PC-9 (cell line): ENCODE measurements at regions not wholly inside any gene's neighbourhood (a gene's known extent, or its start where the extent isn't known, plus 50 kb on each side); places are given as distances from the start of the nearest gene placed in this dataset.

ENCODE experiments used
- BruUV-seq: library from RNA; stranded (reverse); fragments of 400-500 nt; replicated peaks from 2 replicates; lab custom pipeline; 2021; lab: Mats Ljungman, UMichigan
- CTCF ChIA-PET: fragments of 300-600 bp; sonication (Branson Sonifier 250); formaldehyde crosslinking; loops from one replicate; lab custom pipeline; 2022; ENCODE audit warnings: antibody characterized with exemption; lab: Charles Lee
- POLR2A ChIA-PET: fragments of 300-600 bp; sonication (Branson Sonifier 250); formaldehyde crosslinking; loops from one replicate; lab custom pipeline; 2022; ENCODE audit warnings: antibody characterized with exemption; ENCODE audit not compliant: unreplicated experiment; lab: Charles Lee
- DNase-seq, 2 experiments: peaks; one replicate each; pipeline versions ENCODE4 v3.0.0 to v3.0.0-alpha.2; 2015 to 2022; ENCODE audit warnings: mixed read lengths in 1 of 2
- H2AFZ ChIP-seq: fragments of 200-600 bp; sonication (generic); 2 replicates; pipeline ENCODE4 v1.8.1; 2017; ENCODE audit warnings: antibody characterized with exemption
- H3F3A ChIP-seq: fragments of 200-600 bp; sonication (generic); 2 replicates; pipeline ENCODE4 v1.8.1; 2017; ENCODE audit warnings: antibody characterized with exemption, mild to moderate bottlenecking, low read depth; ENCODE audit not compliant: insufficient read depth
- H3K27ac ChIP-seq: fragments of 200-600 bp; sonication (generic); 2 replicates; pipeline ENCODE4 v1.6.1; 2016; ENCODE audit warnings: mixed run types
- H3K27me3 ChIP-seq: fragments of 200-600 bp; sonication (generic); 2 replicates; pipeline ENCODE4 v1.6.1; 2016; ENCODE audit warnings: low read depth, mixed run types; ENCODE audit not compliant: insufficient read depth
- H3K36me3 ChIP-seq: fragments of 200-600 bp; sonication (generic); 2 replicates; pipeline ENCODE4 v1.6.1; 2016; ENCODE audit warnings: low read depth, mixed run types
- H3K4me1 ChIP-seq: fragments of 200-600 bp; sonication (generic); replicated peaks from 2 replicates; pipeline ENCODE4 v1.6.1; 2016; ENCODE audit warnings: mixed run types; ENCODE audit not compliant: insufficient read depth
- H3K4me2 ChIP-seq: fragments of 200-600 bp; sonication (generic); 2 replicates; pipeline ENCODE4 v1.6.1; 2017; ENCODE audit warnings: mixed run types
- H3K4me3 ChIP-seq: fragments of 200-600 bp; sonication (generic); 2 replicates; pipeline ENCODE4 v1.6.1; 2016; ENCODE audit warnings: mixed run types
- H3K79me2 ChIP-seq: fragments of 200-600 bp; sonication (generic); 2 replicates; pipeline ENCODE4 v1.6.1; 2017; ENCODE audit warnings: low read depth, mixed run types
- H3K9me2 ChIP-seq: fragments of 200-600 bp; sonication (generic); 2 replicates; pipeline ENCODE4 v1.8.1; 2017; ENCODE audit warnings: mild to moderate bottlenecking; ENCODE audit not compliant: insufficient read depth
- H3K9me3 ChIP-seq: fragments of 200-600 bp; sonication (generic); 2 replicates; pipeline ENCODE4 v1.8.1; 2016; ENCODE audit warnings: low read depth; ENCODE audit not compliant: insufficient read depth
- H4K20me1 ChIP-seq: fragments of 200-600 bp; sonication (generic); 2 replicates; pipeline ENCODE4 v1.8.1; 2017; ENCODE audit not compliant: insufficient read depth
- CTCF ChIP-seq: fragments of 200-600 bp; sonication (generic); conservative IDR thresholded peaks from 2 replicates; pipeline ENCODE4 v1.6.1; 2017; ENCODE audit warnings: mixed run types, antibody characterized with exemption, mild to moderate bottlenecking, moderate library complexity
- EZH2 ChIP-seq: fragments of 200-600 bp; sonication (generic); IDR thresholded peaks from 2 replicates; pipeline ENCODE4 v1.8.0; 2017; ENCODE audit warnings: antibody characterized with exemption, low read depth
- intact Hi-C: fragments of 100-400 bp; cut with micrococcal nuclease; formaldehyde crosslinking; loops from one replicate; pipeline ENCODE4 v1.10.0; 2022; ENCODE audit not compliant: unreplicated experiment

GRCh38 chr9:99623780-99624364, 197.8 kb upstream of the NR4A3 start:
- intact Hi-C loops: no loop called here
- CTCF ChIA-PET: no interaction called here

GRCh38 chr9:99624499-99625233, 197.0 kb upstream of the NR4A3 start:
- H3F3A ChIP-seq: no peaks in the 10 kb centered on the region
- H3K9me2 ChIP-seq: no peaks in the 10 kb centered on the region; the same call in 1 of the 2 replicates
- intact Hi-C loops: no loop called here
- H3K4me3 ChIP-seq: no peak overlapping the region
- no peaks in the 10 kb centered on the region for H3K36me3 ChIP-seq
- POLR2A ChIA-PET: no interaction called here
- BruUV-seq: no TSS peak
- H4K20me1 ChIP-seq: no peaks in the 10 kb centered on the region
- no peak overlapping the region for H3K4me2 ChIP-seq
- CTCF ChIA-PET: no interaction called here
- DNase-seq: no peak
- TF ChIP-seq CTCF (no peak), EZH2 (no peak)
- no peak overlapping the region for H2AFZ ChIP-seq
- no peaks in the 10 kb centered on the region for H3K27me3 ChIP-seq
- no peaks in the 10 kb centered on the region for H3K4me1 ChIP-seq
- no peaks in the 10 kb centered on the region for H3K9me3 ChIP-seq
- no peak overlapping the region for H3K27ac ChIP-seq
- H3K79me2 ChIP-seq: no peaks in the 10 kb centered on the region

More at GRCh38 chr9:99623780-99624364, 197.8 kb upstream of the NR4A3 start:
- POLR2A ChIA-PET: no interaction called here
- no TSS peak for BruUV-seq
- TF ChIP-seq EZH2: no peak
- no peak for TF ChIP-seq CTCF
- DNase-seq: no peak
- no peak overlapping the region for H3K4me3 ChIP-seq
- H3K27me3 ChIP-seq: no peaks in the 10 kb centered on the region
- no peaks in the 10 kb centered on the region for H3K9me3 ChIP-seq
- H3K27ac ChIP-seq: no peak overlapping the region
- no peaks in the 10 kb centered on the region for H3K79me2 ChIP-seq
- no peaks in the 10 kb centered on the region for H3F3A ChIP-seq
- H3K4me1 ChIP-seq: no peaks in the 10 kb centered on the region
- no peak overlapping the region for H2AFZ ChIP-seq
- no peaks in the 10 kb centered on the region for H4K20me1 ChIP-seq
- no peaks in the 10 kb centered on the region for H3K36me3 ChIP-seq
- no peak overlapping the region for H3K4me2 ChIP-seq
- H3K9me2 ChIP-seq: no peaks in the 10 kb centered on the region

GRCh38 chr9:99626426-99626825, 195.3 kb upstream of the NR4A3 start:
- H4K20me1 ChIP-seq: no peaks in the 10 kb centered on the region
- intact Hi-C loops: no loop called here
- H3K79me2 ChIP-seq: no peaks in the 10 kb centered on the region
- H3K9me3 ChIP-seq: no peaks in the 10 kb centered on the region
- H3K27me3 ChIP-seq: no peaks in the 10 kb centered on the region
- no peak for DNase-seq
- no peaks in the 10 kb centered on the region for H3F3A ChIP-seq
- no peak overlapping the region for H3K4me3 ChIP-seq
- no peaks in the 10 kb centered on the region; the same call in 1 of the 2 replicates for H3K9me2 ChIP-seq
- no peak overlapping the region for H2AFZ ChIP-seq
- no peaks in the 10 kb centered on the region for H3K36me3 ChIP-seq
- POLR2A ChIA-PET: no interaction called here
- no TSS peak for BruUV-seq
- no peak overlapping the region for H3K27ac ChIP-seq
- no peaks in the 10 kb centered on the region for H3K4me1 ChIP-seq
- CTCF ChIA-PET: no interaction called here
- no peak overlapping the region for H3K4me2 ChIP-seq
- no peak for TF ChIP-seq EZH2
- no peak for TF ChIP-seq CTCF
